ENCODE measurements at regions not wholly inside any gene's neighbourhood (a gene's known extent, or its start where the extent isn't known, plus 50 kb on each side); places are given as distances from the start of the nearest gene placed in this dataset.
"Not testable (repeated sequence)": the region's sequence is repeated elsewhere in the genome, so short reads cannot be mapped to it uniquely, and the experiment has no call there.

GRCh38 chr9:2277133-2277532, 262.0 kb downstream of the SMARCA2 start:
- not testable (repeated sequence) for DNase-seq (ENCODE audit: low spot score in 2 of 2); FAIRE-seq

GRCh38 chr9:2277644-2278043, 262.5 kb downstream of the SMARCA2 start:
- DNase-seq (ENCODE audit: low spot score in 2 of 2); FAIRE-seq: not testable (repeated sequence)

- not testable (repeated sequence) for DNase-seq (ENCODE audit: low spot score in 2 of 2); FAIRE-seq
These were observed 264.0 kb downstream of the SMARCA2 start for GRCh38 chr9:2279138-2279537.

- no peak for DNase-seq (ENCODE audit: low spot score in 2 of 2)
- FAIRE-seq = no peak
These were observed 266.1 kb downstream of the SMARCA2 start for GRCh38 chr9:2281031-2281802.

GRCh38 chr9:2281803-2282185, 266.6 kb downstream of the SMARCA2 start:
- DNase-seq (ENCODE audit: low spot score in 2 of 2) (no peak), FAIRE-seq (no peak)

- FAIRE-seq = no peak
- no peak for DNase-seq (ENCODE audit: low spot score in 2 of 2)
These were observed 269.6 kb downstream of the SMARCA2 start for GRCh38 chr9:2284770-2285169.

- DNase-seq (ENCODE audit: low spot score in 2 of 2) (no peak), FAIRE-seq (no peak)
These were observed 270.5 kb downstream of the SMARCA2 start for GRCh38 chr9:2285416-2286332.

- FAIRE-seq = no peak
These were observed 271.2 kb downstream of the SMARCA2 start for GRCh38 chr9:2286333-2286705.

GRCh38 chr9:2286825-2287455, 271.8 kb downstream of the SMARCA2 start:
- DNase-seq (ENCODE audit: low spot score in 2 of 2) (no peak), FAIRE-seq (no peak)

More at GRCh38 chr9:2286333-2286705, 271.2 kb downstream of the SMARCA2 start:
- DNase-seq (ENCODE audit: low spot score in 2 of 2) = no peak

- no peak for FAIRE-seq
These were observed 273.2 kb downstream of the SMARCA2 start for GRCh38 chr9:2288309-2288708.

GRCh38 chr9:2289263-2289662, 274.1 kb downstream of the SMARCA2 start:
- FAIRE-seq (no peak), DNase-seq (ENCODE audit: low spot score in 2 of 2) (no peak)

More at GRCh38 chr9:2288309-2288708, 273.2 kb downstream of the SMARCA2 start:
- DNase-seq (ENCODE audit: low spot score in 2 of 2) = no peak

- FAIRE-seq (no peak), DNase-seq (ENCODE audit: low spot score in 2 of 2) (no peak)
These were observed 275.2 kb downstream of the SMARCA2 start for GRCh38 chr9:2290382-2290781.

- no peak for FAIRE-seq
- no peak for DNase-seq (ENCODE audit: low spot score in 2 of 2)
These were observed 277.0 kb downstream of the SMARCA2 start for GRCh38 chr9:2291980-2292704.

GRCh38 chr9:2292733-2293132, 277.6 kb downstream of the SMARCA2 start:
- FAIRE-seq (no peak), DNase-seq (ENCODE audit: low spot score in 2 of 2) (no peak)

- DNase-seq (ENCODE audit: low spot score in 2 of 2) = no peak
- FAIRE-seq = no peak
These were observed 282.6 kb downstream of the SMARCA2 start for GRCh38 chr9:2297771-2298170.

- FAIRE-seq (no peak), DNase-seq (ENCODE audit: low spot score in 2 of 2) (no peak)
These were observed 283.1 kb downstream of the SMARCA2 start for GRCh38 chr9:2298217-2298616.

- no peak for FAIRE-seq
These were observed 284.2 kb downstream of the SMARCA2 start for GRCh38 chr9:2299156-2299842.

GRCh38 chr9:2299843-2300205, 284.7 kb downstream of the SMARCA2 start:
- DNase-seq (ENCODE audit: low spot score in 2 of 2) (no peak), FAIRE-seq (no peak)

More at GRCh38 chr9:2299156-2299842, 284.2 kb downstream of the SMARCA2 start:
- DNase-seq (ENCODE audit: low spot score in 2 of 2) = no peak

- DNase-seq (ENCODE audit: low spot score in 2 of 2) (no peak), FAIRE-seq (no peak)
These were observed 285.2 kb downstream of the SMARCA2 start for GRCh38 chr9:2300325-2300724.

GRCh38 chr9:2302606-2303005, 287.5 kb downstream of the SMARCA2 start:
- DNase-seq (ENCODE audit: low spot score in 2 of 2) (no peak), FAIRE-seq (no peak)
